ENCODE measurements at regions not wholly inside any gene's neighbourhood (a gene's known extent, or its start where the extent isn't known, plus 50 kb on each side); places are given as distances from the start of the nearest gene placed in this dataset.

GRCh38 chr3:160133757-160134156, 91.5 kb upstream of the C3orf80 start:
- TF ChIP-seq ZNF274 (IDR thresholded peaks at IDR 0.05; ENCODE audit: low read depth, low read length) (no peak), YY1 (IDR thresholded peaks at IDR 0.05; ENCODE audit: insufficient read depth, insufficient read length) (no peak)

Data from NT2/D1 (cell line).